Endodermal cell (in vitro differentiated cells): ENCODE measurements at regions not wholly inside any gene's neighbourhood (a gene's known extent, or its start where the extent isn't known, plus 50 kb on each side); places are given as distances from the start of the nearest gene placed in this dataset.

ENCODE experiments used
- DNase-seq: peaks from one replicate; pipeline ENCODE4 v3.0.0-alpha.2; 2017
- H3K27ac ChIP-seq: 2 replicates; pipeline ENCODE4 v1.5.1; 2013; ENCODE audit warnings: mild to moderate bottlenecking, low read depth, low read length, moderate library complexity
- H3K27me3 ChIP-seq: 2 replicates; pipeline ENCODE4 v1.6.1; 2013; ENCODE audit warnings: mild to moderate bottlenecking, low read length, moderate library complexity; ENCODE audit not compliant: insufficient read depth, control insufficient read depth, poor library complexity, severe bottlenecking
- H3K36me3 ChIP-seq: 2 replicates; pipeline ENCODE4 v1.7.0; 2013; ENCODE audit warnings: mild to moderate bottlenecking, low read length, moderate library complexity; ENCODE audit not compliant: control insufficient read depth, insufficient read depth
- H3K4me1 ChIP-seq: one replicate; pipeline ENCODE4 v1.7.0; 2013; ENCODE audit warnings: low read length; ENCODE audit not compliant: control insufficient read depth, insufficient read depth
- H3K4me3 ChIP-seq: 2 replicates; pipeline ENCODE4 v1.5.1; 2013; ENCODE audit warnings: mild to moderate bottlenecking, low read length, moderate library complexity
- H3K9ac ChIP-seq: 2 replicates; pipeline ENCODE4 v1.6.1; 2013; ENCODE audit warnings: mild to moderate bottlenecking, low read length, moderate library complexity; ENCODE audit not compliant: poor library complexity, severe bottlenecking; ENCODE audit errors: extremely low read depth
- H3K9me3 ChIP-seq: 2 replicates; pipeline ENCODE4 v1.6.1; 2013; ENCODE audit warnings: mild to moderate bottlenecking, low read length, moderate library complexity; ENCODE audit not compliant: control insufficient read depth
- H3K27ac Mint-ChIP-seq: 2 replicates; pipeline ENCODE4 v1.8.0; 2020; ENCODE audit warnings: mixed read lengths
- H3K27me3 Mint-ChIP-seq: 2 replicates; pipeline ENCODE4 v1.8.0; 2021; ENCODE audit warnings: mild to moderate bottlenecking, mixed read lengths; ENCODE audit not compliant: insufficient read depth
- H3K36me3 Mint-ChIP-seq: 2 replicates; pipeline ENCODE4 v1.8.0; 2020; ENCODE audit warnings: low read depth, mixed read lengths
- H3K4me1 Mint-ChIP-seq: 2 replicates; pipeline ENCODE4 v1.8.0; 2020; ENCODE audit warnings: mixed read lengths
- H3K4me3 Mint-ChIP-seq: 2 replicates; pipeline ENCODE4 v1.8.0; 2020; ENCODE audit warnings: mild to moderate bottlenecking, moderate library complexity, mixed read lengths
- H3K9me3 Mint-ChIP-seq: 2 replicates; pipeline ENCODE4 v1.8.0; 2020; ENCODE audit warnings: mild to moderate bottlenecking, mixed read lengths
- WGBS, 2 experiments: methylation state at CpG; one replicate each; pipeline versions ENCODE4 v1.1.5 to v1.1.7; 2013; ENCODE audit warnings: missing lambda C conversion rate in 2 of 2, mixed read lengths in 1 of 2; ENCODE audit not compliant: insufficient coverage in 1 of 2, insufficient read length in 1 of 2; 5-methylcytosine and 5-hydroxymethylcytosine counted together
- TF ChIP-seq, protein P1 (sequence below): fragments of 200-600 bp; sonication (generic); conservative IDR thresholded peaks from 2 replicates; pipeline ENCODE4 v1.5.0; 2021; ENCODE audit warnings: antibody characterized with exemption, mild to moderate bottlenecking

DNA sequence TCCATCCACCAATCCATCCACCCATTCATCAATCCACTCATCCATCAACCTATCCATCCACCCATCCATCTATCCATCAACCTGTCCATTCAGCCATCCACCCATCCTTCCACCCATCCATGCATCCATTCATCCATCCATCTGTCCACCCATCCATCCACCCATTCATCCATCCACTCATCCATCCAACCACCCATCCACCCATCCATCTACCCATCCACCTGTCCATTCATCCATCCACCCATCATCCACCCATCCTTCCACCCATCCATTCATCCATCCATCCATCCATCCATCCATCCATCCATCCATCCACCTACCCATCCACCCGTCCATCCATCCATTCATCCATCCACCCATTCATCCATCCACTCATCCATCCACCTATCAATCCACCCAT is 195.8 kb downstream of the NXNL2 start:
- no peaks in the 10 kb centered on the region for H3K36me3 ChIP-seq
- no peak overlapping the region for H3K27ac ChIP-seq
- Mint-ChIP-seq H3K36me3 (no peaks in the 10 kb centered on the region), H3K4me3 (no peak overlapping the region), H3K9me3 (no peaks in the 10 kb centered on the region), H3K27me3 (peaks cover 3% of the 10 kb centered on the region), H3K4me1 (no peaks in the 10 kb centered on the region), H3K27ac (no peak overlapping the region)
- TF ChIP-seq, protein P1, sequence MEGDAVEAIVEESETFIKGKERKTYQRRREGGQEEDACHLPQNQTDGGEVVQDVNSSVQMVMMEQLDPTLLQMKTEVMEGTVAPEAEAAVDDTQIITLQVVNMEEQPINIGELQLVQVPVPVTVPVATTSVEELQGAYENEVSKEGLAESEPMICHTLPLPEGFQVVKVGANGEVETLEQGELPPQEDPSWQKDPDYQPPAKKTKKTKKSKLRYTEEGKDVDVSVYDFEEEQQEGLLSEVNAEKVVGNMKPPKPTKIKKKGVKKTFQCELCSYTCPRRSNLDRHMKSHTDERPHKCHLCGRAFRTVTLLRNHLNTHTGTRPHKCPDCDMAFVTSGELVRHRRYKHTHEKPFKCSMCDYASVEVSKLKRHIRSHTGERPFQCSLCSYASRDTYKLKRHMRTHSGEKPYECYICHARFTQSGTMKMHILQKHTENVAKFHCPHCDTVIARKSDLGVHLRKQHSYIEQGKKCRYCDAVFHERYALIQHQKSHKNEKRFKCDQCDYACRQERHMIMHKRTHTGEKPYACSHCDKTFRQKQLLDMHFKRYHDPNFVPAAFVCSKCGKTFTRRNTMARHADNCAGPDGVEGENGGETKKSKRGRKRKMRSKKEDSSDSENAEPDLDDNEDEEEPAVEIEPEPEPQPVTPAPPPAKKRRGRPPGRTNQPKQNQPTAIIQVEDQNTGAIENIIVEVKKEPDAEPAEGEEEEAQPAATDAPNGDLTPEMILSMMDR = no peak
- H3K4me3 ChIP-seq = no peak overlapping the region
- H3K4me1 ChIP-seq = no peaks in the 10 kb centered on the region
- H3K9me3 ChIP-seq = peaks cover 2% of the 10 kb centered on the region
- no peak for DNase-seq
- H3K9ac ChIP-seq = no peak overlapping the region
- no peaks in the 10 kb centered on the region for H3K27me3 ChIP-seq
- WGBS, 2 experiments = 89% methylated on average over 1 of the region's 1 CpG; no CpG with 5 or more reads in 1 of the 2 experiments

DNA sequence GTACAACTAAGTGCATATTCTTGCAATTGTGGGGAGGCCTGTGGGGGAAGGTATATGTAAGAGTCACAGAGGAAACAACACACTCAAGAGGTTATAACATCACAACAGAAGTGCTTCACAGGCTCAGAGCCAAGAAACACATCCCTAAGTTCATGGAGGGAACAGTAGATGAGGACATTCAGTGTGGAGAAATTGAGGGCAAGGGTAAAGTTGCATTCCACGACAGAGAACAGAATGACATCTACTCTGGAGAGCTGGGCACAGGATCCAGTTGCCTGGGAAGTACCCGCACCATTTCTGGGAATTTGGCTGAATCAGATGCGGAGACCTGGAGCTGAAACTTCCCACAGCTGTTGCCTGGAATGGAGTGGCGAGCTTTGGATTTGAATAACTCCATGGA is 197.2 kb downstream of the NXNL2 start:
- DNase-seq = no peak
- Mint-ChIP-seq H3K36me3 (no peaks in the 10 kb centered on the region), H3K4me1 (no peaks in the 10 kb centered on the region), H3K9me3 (peaks cover 6% of the 10 kb centered on the region), H3K4me3 (no peak overlapping the region), H3K27ac (no peak overlapping the region), H3K27me3 (peaks cover 3% of the 10 kb centered on the region)
- Histone ChIP-seq H3K9ac (no peak overlapping the region), H3K9me3 (peaks cover 15% of the 10 kb centered on the region), H3K36me3 (no peaks in the 10 kb centered on the region), H3K4me1 (no peaks in the 10 kb centered on the region), H3K4me3 (no peak overlapping the region), H3K27ac (no peak overlapping the region), H3K27me3 (no peaks in the 10 kb centered on the region)
- 93 to 100% methylated on average over 4 of the region's 4 CpGs for WGBS, 2 experiments
- TF ChIP-seq, protein P1 = no peak

DNA sequence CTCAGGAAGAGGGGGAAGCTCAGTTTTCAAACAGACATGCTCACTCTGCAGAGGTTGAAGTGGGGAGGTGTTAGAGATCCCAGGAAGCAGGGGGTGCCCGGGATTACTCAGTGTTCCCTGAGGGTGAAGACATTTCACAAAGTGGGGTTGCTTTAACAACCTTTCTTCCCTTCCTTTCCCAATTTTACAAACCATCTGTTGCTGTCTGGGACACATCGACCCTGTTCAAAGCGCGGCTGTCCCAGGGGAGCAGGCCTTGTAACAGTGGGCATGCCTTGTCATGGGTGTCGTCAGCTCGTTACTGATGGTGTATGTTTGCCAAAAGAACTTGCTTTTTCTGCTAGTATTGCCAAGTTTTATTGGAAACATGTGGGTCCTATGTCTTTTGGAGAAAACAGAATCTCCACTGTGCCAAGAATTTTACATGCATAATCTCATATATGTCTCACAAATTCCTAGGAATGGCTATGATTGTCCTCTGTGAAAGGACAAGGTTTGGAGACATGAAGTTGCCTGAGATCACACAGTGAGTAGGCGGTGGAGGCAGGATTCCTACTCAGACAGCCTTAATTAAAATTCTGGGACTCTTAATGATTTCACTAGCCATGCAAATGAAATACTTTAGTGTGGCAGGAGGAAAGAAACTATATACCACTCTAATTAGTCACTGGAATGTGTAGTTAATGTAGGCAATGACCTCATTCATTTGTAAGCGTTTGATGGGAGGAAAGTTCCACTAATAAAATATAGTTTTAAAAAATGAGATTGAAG is 198.9 kb downstream of the NXNL2 start:
- Mint-ChIP-seq H3K4me1 (no peaks in the 10 kb centered on the region), H3K27ac (no peak overlapping the region), H3K9me3 (peaks cover 10% of the 10 kb centered on the region), H3K4me3 (no peak overlapping the region), H3K27me3 (peaks cover 3% of the 10 kb centered on the region), H3K36me3 (no peaks in the 10 kb centered on the region)
- H3K9ac ChIP-seq = no peak overlapping the region
- no peak for DNase-seq
- H3K27me3 ChIP-seq = no peaks in the 10 kb centered on the region
- H3K36me3 ChIP-seq = no peaks in the 10 kb centered on the region
- no peak overlapping the region for H3K4me3 ChIP-seq
- peaks cover 3% of the 10 kb centered on the region for H3K4me1 ChIP-seq
- 92% methylated on average over 7 of the region's 8 CpGs; no CpG with 5 or more reads in 1 of the 2 experiments for WGBS, 2 experiments
- H3K9me3 ChIP-seq = peaks cover 20% of the 10 kb centered on the region
- TF ChIP-seq, protein P1 = no peak
- H3K27ac ChIP-seq = no peak overlapping the region
